CD4-positive, alpha-beta T cell treated with Interleukin-15 for 4 hours (primary cell): ENCODE measurements at regions not wholly inside any gene's neighbourhood (a gene's known extent, or its start where the extent isn't known, plus 50 kb on each side); places are given as distances from the start of the nearest gene placed in this dataset.
"Not testable (repeated sequence)": the region's sequence is repeated elsewhere in the genome, so short reads cannot be mapped to it uniquely, and the experiment has no call there.

Experiments used
- DNase-seq: peaks from one replicate; pipeline ENCODE4 v3.0.0-alpha.2; 2020; ENCODE audit warnings: low spot score

DNA sequence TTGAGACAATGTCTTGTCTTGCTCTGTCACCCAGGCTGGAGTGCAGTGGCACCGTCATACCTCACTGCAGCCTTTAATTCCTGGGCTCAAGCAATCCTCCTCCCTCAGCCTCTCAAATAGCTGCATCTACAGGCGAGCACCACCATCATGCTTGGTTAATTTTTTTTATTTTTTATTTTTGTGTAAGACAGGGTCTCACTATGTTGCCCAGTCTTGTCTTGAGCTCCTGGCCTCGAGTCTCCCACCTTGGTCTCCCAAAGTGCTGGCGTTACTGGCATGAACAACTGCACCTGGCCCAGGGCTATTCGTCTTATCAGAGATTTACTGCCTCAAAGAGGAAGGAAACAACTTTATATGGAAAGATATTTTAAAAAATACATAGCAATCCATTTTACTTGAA, 102.8 kb upstream of the NUPR2 start:
- DNase-seq = no peak

DNA sequence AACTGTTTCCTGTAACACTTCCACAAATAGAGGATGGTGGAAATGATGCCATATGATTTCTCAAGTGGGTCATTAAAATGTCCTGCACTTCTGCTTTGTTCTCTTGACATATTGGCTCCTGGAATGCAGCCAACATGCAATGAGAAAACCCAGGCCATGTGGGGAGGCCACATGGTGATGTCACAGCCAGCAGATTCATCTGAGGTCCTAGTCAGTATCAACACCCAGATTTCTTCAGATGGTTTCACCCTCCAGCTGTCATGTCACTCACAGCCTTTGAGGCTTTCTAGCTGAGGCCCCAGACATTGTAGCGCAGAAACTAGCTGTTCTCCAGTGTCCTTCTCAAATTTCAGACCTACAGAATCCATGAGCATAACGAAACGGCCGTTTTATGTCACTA, 102.3 kb upstream of the NUPR2 start:
- no peak for DNase-seq

DNA sequence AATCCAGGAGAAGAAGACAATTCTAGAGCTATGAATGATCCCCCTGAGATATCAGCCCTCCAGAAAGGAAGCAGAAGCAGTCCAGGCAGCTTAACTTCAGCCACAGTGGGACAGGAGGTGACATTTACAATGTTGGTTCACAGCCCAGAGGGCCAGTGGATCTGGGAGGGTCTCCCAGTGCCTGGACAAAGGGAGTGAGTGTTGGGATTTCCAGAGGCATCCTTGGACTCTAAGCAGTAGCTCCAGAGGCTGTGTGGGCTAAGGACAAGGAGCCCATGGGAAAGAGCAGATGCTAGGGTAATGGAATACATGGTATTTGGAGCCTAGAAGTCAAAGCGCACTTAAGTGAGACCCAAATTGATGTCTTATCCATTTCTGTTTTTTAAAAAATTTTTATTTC, 97.4 kb upstream of the NUPR2 start:
- DNase-seq = no peak

DNA sequence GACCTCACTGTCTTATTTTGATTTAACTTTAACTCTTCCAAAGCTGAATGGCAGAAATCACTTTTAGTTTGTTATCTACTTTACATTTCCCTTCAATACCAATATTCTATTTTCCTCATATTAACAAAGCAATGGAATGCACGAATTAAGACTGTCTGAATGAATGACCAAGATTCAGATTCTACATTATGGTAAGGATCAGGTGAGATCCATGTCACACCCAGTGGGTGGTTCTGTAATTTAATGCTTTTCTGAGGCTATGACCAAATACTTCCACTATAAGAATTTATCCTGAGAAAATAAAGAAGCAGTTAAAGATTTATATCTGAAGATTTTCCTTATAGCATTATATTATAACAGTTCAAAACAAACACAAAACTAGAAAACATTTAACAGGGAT, 90.2 kb upstream of the NUPR2 start:
- DNase-seq = no peak

DNA sequence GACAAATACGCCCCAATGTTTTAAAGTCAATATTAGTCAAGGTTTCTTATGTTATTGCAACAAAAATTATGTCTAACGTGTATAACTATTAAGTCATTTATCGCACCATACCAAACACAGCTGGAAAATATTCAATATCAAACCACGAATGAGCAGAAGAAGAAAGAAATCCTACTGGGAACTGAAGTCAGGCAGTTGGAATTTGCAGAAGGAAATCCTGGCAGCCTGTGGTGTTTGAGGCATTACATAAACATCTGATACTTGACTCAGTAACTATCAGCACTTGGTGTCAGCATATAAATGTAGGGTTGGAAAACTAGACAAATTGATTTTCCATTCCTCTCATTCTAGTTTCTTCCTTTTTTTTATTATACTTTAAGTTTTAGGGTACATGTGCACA, 83.4 kb upstream of the NUPR2 start:
- DNase-seq = no peak

DNA sequence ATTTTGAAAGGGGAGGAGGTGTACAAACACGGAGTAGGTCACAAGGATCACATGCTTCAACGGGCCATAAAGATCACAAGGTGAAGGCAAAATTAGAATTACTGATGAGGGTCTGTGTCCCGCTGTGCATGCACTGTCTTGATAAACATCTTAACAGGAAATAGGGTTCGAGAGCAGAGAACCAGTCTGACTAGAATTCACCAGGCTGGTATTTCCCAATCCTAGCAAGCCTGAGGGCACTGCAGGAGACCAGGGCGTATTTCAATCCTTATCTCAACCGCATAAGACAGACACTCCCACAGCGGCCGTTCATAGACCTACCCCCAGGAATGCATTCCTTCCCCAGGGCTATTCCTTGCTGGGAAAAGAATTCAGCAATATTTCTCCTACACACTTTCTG, 80.0 kb upstream of the NUPR2 start:
- not testable (repeated sequence) for DNase-seq

- DNase-seq = no peak
Measured at GRCh38 chr7:56188823-56189346, 72.7 kb upstream of the NUPR2 start.

DNA sequence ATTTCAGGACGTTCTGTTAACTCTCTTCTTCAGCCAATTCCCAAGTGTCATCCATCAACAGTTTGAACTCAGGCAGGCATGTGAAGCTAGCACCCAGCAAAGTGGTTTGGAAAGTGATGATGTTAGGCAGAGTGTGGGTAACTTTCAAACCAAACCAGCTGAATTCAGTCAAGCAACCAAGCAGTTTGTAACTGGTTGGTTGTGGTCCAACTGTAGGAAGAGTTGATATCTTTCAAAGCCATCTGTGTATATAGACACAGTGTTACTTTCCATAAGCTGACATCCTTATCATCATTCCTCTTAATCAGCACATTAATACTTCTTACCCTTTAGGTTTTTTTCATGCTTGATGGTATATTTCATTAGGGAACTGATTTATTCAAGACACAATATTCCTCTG, 72.2 kb upstream of the NUPR2 start:
- DNase-seq = no peak

- DNase-seq = no peak
Measured at GRCh38 chr7:56181010-56181409, 64.8 kb upstream of the NUPR2 start.

DNA sequence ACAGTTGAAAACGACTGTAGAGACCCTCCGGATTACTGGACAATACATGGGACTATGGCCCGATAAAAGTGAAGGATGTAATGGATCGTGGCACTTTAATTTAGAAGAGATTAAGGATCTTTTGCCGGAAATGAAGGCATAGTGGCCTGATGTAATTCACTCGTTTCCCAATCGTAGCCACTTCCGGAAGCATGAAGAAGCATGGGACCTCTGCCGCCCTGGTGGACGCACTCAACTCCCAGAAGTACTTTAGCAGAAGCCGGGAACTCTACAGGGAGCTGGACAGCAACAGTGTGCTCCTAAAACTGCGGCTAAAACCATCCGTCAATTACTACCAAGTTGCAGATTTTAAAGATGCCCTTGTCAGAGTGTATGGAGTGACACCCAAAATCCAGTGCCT, 59.6 kb upstream of the NUPR2 start:
- no peak for DNase-seq

GRCh38 chr7:56174875-56175760, 58.9 kb upstream of the NUPR2 start:
- no peak for DNase-seq

DNA sequence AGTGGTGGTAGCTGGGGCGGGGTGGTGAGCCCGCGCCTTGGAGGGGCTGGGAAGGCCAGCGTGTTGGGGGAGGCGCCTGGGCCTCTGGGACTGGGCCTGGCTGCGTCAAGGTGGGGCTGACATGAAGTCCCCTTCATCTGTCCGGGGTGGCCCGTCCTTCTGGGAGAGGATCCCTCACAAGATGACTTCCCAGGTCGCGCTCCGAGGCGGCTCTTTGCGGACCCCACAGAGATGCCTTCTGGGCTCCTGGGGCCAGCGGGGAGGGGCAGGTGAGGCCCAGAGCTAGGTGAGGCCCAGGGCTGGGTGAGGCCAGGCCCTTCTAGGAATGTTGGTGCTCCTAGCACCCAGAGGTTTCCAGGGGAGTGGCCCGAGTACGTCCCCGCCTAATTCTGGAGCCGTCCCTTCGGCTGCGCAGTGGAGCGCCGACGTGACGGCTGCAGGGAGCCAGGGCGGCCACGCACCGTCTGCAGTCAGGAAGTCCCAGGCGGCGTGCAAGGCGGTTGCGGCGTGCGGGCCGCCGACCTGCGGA, 58.2 kb upstream of the NUPR2 start:
- no peak for DNase-seq
